ENCODE measurements at regions not wholly inside any gene's neighbourhood (a gene's known extent, or its start where the extent isn't known, plus 50 kb on each side); places are given as distances from the start of the nearest gene placed in this dataset.

DNA sequence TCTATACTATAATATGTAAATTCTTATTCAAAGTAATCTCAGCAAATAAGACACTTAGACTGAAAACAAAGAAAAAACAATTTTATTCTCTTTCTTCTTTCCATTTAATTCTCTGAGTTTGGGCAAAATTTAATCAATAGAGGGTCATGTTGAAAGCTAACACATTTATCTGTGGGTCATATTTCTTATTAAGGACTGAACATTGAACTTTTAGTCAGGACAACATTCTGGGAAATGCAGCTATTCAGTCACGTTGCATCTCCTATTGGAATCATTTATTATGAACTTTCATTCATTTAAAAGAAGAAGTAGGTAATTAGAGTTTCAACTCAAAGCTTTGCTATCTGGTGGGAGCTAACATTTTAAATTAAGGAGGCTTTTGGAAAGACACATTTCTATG lies 372.5 kb downstream of the MAN2A1 start:
- H3K27me3 Mint-ChIP-seq, result no peaks in the 10 kb centered on the region
- H3K36me3 Mint-ChIP-seq (ENCODE audit: insufficient read depth), result no peaks in the 10 kb centered on the region
- peaks cover 3% of the 10 kb centered on the region for H3K9me3 Mint-ChIP-seq (ENCODE audit: low read depth)
- DNase-seq (ENCODE audit: low spot score, unreplicated experiment), result no peak
- TF ChIP-seq, protein P1, sequence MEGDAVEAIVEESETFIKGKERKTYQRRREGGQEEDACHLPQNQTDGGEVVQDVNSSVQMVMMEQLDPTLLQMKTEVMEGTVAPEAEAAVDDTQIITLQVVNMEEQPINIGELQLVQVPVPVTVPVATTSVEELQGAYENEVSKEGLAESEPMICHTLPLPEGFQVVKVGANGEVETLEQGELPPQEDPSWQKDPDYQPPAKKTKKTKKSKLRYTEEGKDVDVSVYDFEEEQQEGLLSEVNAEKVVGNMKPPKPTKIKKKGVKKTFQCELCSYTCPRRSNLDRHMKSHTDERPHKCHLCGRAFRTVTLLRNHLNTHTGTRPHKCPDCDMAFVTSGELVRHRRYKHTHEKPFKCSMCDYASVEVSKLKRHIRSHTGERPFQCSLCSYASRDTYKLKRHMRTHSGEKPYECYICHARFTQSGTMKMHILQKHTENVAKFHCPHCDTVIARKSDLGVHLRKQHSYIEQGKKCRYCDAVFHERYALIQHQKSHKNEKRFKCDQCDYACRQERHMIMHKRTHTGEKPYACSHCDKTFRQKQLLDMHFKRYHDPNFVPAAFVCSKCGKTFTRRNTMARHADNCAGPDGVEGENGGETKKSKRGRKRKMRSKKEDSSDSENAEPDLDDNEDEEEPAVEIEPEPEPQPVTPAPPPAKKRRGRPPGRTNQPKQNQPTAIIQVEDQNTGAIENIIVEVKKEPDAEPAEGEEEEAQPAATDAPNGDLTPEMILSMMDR (IDR thresholded peaks at IDR 0.05; ENCODE audit: unreplicated experiment), result no peak
- H3K27ac Mint-ChIP-seq, result no peak overlapping the region
- H3K4me3 Mint-ChIP-seq (ENCODE audit: low read depth), result no peak overlapping the region
- peaks cover 17% of the 10 kb centered on the region for H3K4me1 Mint-ChIP-seq (ENCODE audit: low read depth)

DNA sequence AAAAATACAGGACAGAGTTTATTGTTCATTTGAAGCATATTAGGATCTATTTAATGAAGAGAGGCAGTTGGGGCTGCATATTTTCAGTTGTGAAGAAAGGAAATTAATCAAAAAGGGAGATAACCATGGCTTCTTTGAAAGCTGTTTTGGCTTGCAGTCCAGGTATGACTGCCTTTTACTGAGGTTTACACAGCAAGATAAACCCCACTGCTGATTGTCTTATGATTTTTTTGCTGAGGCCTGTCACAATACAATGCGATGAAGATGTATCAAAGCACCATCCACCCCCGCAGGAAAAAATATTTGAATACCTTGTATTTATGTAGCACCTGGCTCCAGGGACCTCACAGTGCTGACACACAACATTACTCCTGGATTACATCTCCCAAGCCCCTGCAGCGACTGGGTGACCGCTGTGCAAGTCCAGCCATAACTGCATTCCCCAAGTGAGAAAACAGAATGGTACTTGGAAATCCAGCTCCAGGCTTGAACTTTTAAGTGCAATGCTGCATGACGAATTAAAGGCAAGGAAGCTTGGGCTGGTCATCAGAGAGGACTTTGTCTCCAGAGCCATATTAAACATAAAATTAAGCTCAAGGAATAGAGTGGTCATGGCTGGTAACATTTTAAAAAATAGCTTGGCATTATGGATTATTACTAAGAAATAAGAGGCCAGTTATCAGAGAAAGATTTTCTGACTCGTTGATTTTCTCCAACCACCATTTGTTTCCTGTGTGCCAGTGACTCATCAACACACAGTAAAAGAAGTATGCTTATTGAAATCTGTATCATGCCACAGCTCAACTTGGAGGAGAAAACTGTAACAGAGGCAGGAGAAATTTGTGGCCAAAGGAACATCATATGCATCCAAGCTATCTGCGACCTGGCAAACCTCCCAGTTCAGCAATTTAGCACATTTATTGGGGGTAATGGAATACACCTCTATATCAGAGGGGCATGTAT lies 374.2 kb downstream of the MAN2A1 start:
- no peak for DNase-seq (ENCODE audit: low spot score, unreplicated experiment)
- peaks cover 1% of the 10 kb centered on the region for H3K36me3 Mint-ChIP-seq (ENCODE audit: insufficient read depth)
- peaks cover 17% of the 10 kb centered on the region for H3K4me1 Mint-ChIP-seq (ENCODE audit: low read depth)
- H3K9me3 Mint-ChIP-seq (ENCODE audit: low read depth), result peaks cover 13% of the 10 kb centered on the region
- H3K4me3 Mint-ChIP-seq (ENCODE audit: low read depth), result no peak overlapping the region
- H3K27ac Mint-ChIP-seq, result no peak overlapping the region
- TF ChIP-seq, protein P1 (IDR thresholded peaks at IDR 0.05; ENCODE audit: unreplicated experiment), result no peak
- H3K27me3 Mint-ChIP-seq, result no peaks in the 10 kb centered on the region

DNA sequence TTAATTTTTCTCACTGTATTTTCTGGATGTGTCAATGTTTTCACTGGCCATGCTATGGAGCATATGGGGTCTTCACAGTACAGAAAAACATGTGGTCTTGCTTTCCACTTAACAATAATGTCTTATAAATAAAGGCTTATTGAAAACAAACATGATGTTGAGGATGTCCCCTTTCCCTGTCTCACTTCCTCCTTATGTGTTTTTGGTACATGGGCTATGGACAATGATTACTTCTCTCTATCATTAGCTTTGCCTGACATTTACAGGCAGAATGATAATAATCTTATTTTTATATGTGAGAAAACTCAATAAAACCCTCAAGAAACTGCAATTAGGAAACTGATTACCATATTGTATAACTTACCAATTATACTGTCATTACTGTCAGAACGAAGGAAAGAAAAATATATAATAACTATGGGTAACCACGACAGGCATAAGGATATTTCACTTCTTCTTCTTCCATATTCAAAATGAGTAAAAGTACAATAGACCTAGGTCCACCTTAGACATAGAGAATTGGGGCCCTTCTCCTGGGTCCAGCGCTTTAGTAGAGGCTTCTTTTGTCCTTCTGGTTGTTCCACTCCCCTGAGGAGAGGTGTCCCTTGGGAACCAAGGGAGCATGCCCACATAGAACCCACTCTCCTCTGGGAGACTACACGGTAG lies 375.0 kb downstream of the MAN2A1 start:
- DNase-seq (ENCODE audit: low spot score, unreplicated experiment), result no peak
- H3K4me3 Mint-ChIP-seq (ENCODE audit: low read depth), result no peak overlapping the region
- H3K36me3 Mint-ChIP-seq (ENCODE audit: insufficient read depth), result peaks cover 1% of the 10 kb centered on the region
- TF ChIP-seq, protein P1 (IDR thresholded peaks at IDR 0.05; ENCODE audit: unreplicated experiment), result no peak
- H3K4me1 Mint-ChIP-seq (ENCODE audit: low read depth), result peaks cover 17% of the 10 kb centered on the region
- H3K9me3 Mint-ChIP-seq (ENCODE audit: low read depth), result peaks cover 20% of the 10 kb centered on the region
- H3K27ac Mint-ChIP-seq, result no peak overlapping the region
- H3K27me3 Mint-ChIP-seq, result no peaks in the 10 kb centered on the region

DNA sequence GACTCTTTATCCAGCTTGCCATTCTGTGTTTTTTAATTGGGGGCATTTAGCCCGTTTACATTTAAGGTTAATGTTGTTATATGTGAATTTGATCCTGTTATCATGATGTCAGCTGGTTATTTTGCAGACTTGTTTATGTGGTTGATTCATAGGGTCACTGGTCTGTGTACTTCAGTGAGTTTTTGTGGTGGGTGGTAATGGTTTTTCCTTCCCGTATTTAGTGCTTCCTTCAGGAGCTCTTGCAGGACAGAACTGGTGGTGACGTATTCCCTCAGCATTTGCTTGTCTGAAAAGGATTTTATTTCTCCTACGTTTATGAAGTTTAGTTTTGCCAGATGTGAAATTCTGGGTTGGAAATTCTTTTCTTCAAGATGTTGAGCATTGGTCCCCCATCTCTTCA lies 381.1 kb downstream of the MAN2A1 start:
- TF ChIP-seq, protein P1 (IDR thresholded peaks at IDR 0.05; ENCODE audit: unreplicated experiment), result no peak
- peaks cover 48% of the 10 kb centered on the region for H3K9me3 Mint-ChIP-seq (ENCODE audit: low read depth)
- H3K4me1 Mint-ChIP-seq (ENCODE audit: low read depth), result no peaks in the 10 kb centered on the region
- no peak for DNase-seq (ENCODE audit: low spot score, unreplicated experiment)
- no peak overlapping the region for H3K27ac Mint-ChIP-seq
- peaks cover 4% of the 10 kb centered on the region for H3K36me3 Mint-ChIP-seq (ENCODE audit: insufficient read depth)
- H3K27me3 Mint-ChIP-seq, result no peaks in the 10 kb centered on the region
- H3K4me3 Mint-ChIP-seq (ENCODE audit: low read depth), result no peak overlapping the region

DNA sequence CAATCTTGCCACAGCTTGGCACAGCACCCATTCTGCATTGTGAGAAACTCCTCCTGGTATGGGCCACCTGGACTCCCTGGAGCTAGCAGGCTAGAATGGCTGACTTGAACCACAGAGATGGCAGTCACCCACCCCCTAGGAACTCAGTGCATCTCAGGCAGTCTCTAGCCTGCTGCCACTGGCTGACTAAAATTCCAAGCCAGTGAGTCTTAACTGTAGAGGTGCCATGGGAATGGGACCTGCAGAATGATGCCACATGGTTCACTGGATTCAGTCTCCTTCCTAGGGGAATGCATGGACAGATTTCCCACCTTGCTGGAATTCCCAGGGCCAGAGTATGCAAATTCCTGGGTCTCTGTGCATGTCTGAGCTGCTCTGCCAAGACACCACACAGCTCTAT lies 382.9 kb downstream of the MAN2A1 start:
- no peaks in the 10 kb centered on the region for H3K27me3 Mint-ChIP-seq
- H3K4me1 Mint-ChIP-seq (ENCODE audit: low read depth), result no peaks in the 10 kb centered on the region
- no peak for DNase-seq (ENCODE audit: low spot score, unreplicated experiment)
- TF ChIP-seq, protein P1 (IDR thresholded peaks at IDR 0.05; ENCODE audit: unreplicated experiment), result no peak
- no peak overlapping the region for H3K4me3 Mint-ChIP-seq (ENCODE audit: low read depth)
- H3K9me3 Mint-ChIP-seq (ENCODE audit: low read depth), result peaks cover 49% of the 10 kb centered on the region
- H3K27ac Mint-ChIP-seq, result no peak overlapping the region
- H3K36me3 Mint-ChIP-seq (ENCODE audit: insufficient read depth), result peaks cover 3% of the 10 kb centered on the region
